ENCODE measurements at regions not wholly inside any gene's neighbourhood (a gene's known extent, or its start where the extent isn't known, plus 50 kb on each side); places are given as distances from the start of the nearest gene placed in this dataset.
"Not testable (repeated sequence)": the region's sequence is repeated elsewhere in the genome, so short reads cannot be mapped to it uniquely, and the experiment has no call there.

DNA sequence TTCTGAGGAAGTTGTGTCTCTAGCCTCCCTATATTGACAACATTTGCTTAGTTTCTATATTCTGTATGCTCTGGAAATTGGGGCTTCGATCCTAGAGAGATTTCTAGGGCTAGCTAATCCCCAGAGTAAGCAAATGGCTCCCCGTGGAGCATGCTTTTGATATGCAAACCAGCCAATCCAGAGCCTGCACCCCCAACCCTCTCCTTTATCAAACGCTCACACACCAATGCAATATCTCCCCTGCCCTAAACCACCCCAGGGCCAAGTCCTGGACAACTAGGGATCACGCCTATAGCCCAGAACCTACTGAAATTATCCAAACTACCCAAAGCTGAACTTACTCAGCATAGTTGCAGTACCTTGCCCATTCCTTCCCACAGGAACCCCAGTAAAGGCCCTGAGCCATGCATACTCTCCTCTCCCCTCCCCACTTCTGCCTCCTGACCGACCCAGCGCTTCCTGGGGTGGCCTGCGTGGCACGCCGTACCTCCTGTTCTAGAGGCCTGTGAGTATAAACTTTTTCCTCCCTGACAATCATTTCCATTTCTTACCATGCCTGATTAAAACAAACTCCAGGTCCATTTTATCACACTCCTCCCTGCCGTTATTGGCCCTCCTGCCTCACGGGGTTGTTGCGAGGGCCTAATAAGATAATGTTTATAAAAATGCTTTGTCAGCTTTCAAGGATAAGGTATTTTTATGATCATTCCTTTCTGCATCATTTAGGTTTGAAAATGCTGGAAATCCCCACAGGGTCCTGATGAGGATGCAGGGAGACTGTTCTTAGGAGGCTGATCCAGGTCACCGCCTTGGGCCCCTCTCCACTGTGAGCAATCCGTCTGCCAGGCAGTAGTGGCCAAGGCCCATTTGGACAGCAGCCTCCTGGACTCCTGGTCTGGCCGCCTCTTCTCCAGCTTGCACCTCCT is 102.7 kb downstream of the TENT5C start:
- no peak overlapping the region for H3K4me3 ChIP-seq (replicated peaks; ENCODE audit: low read depth, low read length)
- DNase-seq (ENCODE audit: extremely low read depth, insufficient read length) = no peak
- TF ChIP-seq, protein P1, sequence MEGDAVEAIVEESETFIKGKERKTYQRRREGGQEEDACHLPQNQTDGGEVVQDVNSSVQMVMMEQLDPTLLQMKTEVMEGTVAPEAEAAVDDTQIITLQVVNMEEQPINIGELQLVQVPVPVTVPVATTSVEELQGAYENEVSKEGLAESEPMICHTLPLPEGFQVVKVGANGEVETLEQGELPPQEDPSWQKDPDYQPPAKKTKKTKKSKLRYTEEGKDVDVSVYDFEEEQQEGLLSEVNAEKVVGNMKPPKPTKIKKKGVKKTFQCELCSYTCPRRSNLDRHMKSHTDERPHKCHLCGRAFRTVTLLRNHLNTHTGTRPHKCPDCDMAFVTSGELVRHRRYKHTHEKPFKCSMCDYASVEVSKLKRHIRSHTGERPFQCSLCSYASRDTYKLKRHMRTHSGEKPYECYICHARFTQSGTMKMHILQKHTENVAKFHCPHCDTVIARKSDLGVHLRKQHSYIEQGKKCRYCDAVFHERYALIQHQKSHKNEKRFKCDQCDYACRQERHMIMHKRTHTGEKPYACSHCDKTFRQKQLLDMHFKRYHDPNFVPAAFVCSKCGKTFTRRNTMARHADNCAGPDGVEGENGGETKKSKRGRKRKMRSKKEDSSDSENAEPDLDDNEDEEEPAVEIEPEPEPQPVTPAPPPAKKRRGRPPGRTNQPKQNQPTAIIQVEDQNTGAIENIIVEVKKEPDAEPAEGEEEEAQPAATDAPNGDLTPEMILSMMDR (IDR thresholded peaks at IDR 0.05; ENCODE audit: insufficient read depth, low read length, poor library complexity, severe bottlenecking) = no peak
- no peaks in the 10 kb centered on the region for H3K36me3 ChIP-seq (ENCODE audit: control insufficient read depth, insufficient read depth, low read length)
- H3K27me3 ChIP-seq (replicated peaks; ENCODE audit: control insufficient read depth, insufficient read depth, low read length) = peaks cover 4% of the 10 kb centered on the region

DNA sequence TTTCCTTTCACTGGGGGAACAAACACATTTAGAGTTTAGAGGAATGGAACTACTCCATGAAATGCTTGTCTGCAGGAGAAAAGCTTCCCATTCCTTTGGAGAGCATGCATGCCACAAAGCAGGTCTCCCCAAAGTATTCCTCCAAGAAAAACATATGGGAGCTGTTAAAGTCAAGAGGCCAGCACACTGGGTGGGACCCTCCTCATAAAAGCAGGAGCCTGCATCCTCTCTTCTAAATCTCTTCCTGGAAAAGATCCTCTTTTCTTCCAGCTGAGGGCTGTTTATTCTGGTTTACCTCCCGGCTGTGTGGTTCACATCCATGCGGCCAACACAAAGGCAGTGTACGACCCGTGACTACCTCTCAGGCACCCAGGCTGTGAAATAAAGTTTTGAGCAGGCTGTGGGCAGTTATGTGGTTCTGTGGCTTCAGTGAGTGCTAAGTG is 103.4 kb downstream of the TENT5C start:
- no peak overlapping the region for H3K4me3 ChIP-seq (replicated peaks; ENCODE audit: low read depth, low read length)
- no peaks in the 10 kb centered on the region for H3K36me3 ChIP-seq (ENCODE audit: control insufficient read depth, insufficient read depth, low read length)
- H3K27me3 ChIP-seq (replicated peaks; ENCODE audit: control insufficient read depth, insufficient read depth, low read length) = peaks cover 4% of the 10 kb centered on the region
- no peak for DNase-seq (ENCODE audit: extremely low read depth, insufficient read length)
- TF ChIP-seq, protein P1 (IDR thresholded peaks at IDR 0.05; ENCODE audit: insufficient read depth, low read length, poor library complexity, severe bottlenecking) = no peak

DNA sequence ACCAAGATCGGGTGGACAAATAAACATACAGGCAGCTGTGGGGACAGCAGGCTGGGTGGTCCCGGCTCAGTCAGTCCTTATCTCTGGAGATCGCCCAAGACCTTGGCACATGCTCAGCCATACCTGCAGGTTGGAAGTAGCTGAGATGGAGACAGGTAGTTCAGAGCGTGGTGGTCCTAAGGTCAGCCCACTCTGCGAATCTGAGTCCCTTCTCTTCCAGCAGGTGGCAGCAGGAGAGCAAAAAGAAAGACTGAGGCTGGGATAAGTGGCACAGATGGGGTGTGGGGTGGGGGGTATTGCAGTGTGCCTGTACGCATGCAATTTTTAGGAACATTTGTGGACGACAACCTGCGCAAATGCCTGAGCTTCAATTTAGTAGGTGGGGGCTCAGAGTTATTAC is 104.9 kb downstream of the TENT5C start:
- H3K4me3 ChIP-seq (replicated peaks; ENCODE audit: low read depth, low read length) = no peak overlapping the region
- TF ChIP-seq, protein P1 (IDR thresholded peaks at IDR 0.05; ENCODE audit: insufficient read depth, low read length, poor library complexity, severe bottlenecking) = peak; percentile 46
- peaks cover 4% of the 10 kb centered on the region for H3K27me3 ChIP-seq (replicated peaks; ENCODE audit: control insufficient read depth, insufficient read depth, low read length)
- no peak for DNase-seq (ENCODE audit: extremely low read depth, insufficient read length)
- no peaks in the 10 kb centered on the region for H3K36me3 ChIP-seq (ENCODE audit: control insufficient read depth, insufficient read depth, low read length)

DNA sequence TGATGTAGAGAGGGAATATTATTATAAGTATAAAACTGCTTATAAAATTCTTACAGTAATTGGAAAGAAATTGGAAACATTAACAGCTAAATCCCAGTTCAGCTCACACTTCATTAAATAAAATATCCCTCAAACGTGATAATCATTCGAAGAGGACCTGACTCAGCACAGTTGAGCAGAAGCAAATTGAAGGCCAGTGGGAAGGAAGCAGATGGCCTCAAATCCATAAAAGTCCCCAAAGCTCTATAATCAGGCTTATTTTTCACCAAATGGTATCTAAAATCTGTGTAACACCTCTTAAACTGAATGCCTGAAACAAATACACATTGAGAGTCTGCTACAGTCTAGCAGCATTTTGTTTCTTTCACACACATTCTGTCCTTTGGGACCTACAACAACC is 106.8 kb downstream of the TENT5C start:
- H3K27me3 ChIP-seq (replicated peaks; ENCODE audit: control insufficient read depth, insufficient read depth, low read length) = peaks cover 4% of the 10 kb centered on the region
- TF ChIP-seq, protein P1 (IDR thresholded peaks at IDR 0.05; ENCODE audit: insufficient read depth, low read length, poor library complexity, severe bottlenecking) = no peak
- H3K4me3 ChIP-seq (replicated peaks; ENCODE audit: low read depth, low read length) = no peak overlapping the region
- no peaks in the 10 kb centered on the region for H3K36me3 ChIP-seq (ENCODE audit: control insufficient read depth, insufficient read depth, low read length)
- DNase-seq (ENCODE audit: extremely low read depth, insufficient read length) = no peak

DNA sequence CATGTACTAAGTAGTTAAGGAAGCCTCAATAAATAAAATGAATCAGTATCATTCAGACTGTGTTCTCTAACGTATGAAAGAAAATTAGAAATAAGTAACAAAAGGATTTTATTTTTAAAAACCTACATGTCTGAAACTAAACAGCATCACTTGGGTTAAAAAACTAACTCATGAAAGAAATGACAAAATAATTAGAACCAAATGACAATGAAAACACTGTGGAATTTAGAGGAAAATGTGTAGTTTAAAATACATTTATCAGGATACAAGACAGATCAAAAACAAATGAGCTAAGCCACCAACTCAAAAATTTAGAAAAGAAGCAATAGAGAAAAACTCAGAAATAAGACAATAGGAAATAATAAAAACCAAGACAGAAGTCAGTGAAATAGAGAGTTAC is 108.7 kb downstream of the TENT5C start:
- H3K36me3 ChIP-seq (ENCODE audit: control insufficient read depth, insufficient read depth, low read length) = no peaks in the 10 kb centered on the region
- TF ChIP-seq, protein P1 (IDR thresholded peaks at IDR 0.05; ENCODE audit: insufficient read depth, low read length, poor library complexity, severe bottlenecking) = no peak
- no peak overlapping the region for H3K4me3 ChIP-seq (replicated peaks; ENCODE audit: low read depth, low read length)
- H3K27me3 ChIP-seq (replicated peaks; ENCODE audit: control insufficient read depth, insufficient read depth, low read length) = no peaks in the 10 kb centered on the region
- no peak for DNase-seq (ENCODE audit: extremely low read depth, insufficient read length)

DNA sequence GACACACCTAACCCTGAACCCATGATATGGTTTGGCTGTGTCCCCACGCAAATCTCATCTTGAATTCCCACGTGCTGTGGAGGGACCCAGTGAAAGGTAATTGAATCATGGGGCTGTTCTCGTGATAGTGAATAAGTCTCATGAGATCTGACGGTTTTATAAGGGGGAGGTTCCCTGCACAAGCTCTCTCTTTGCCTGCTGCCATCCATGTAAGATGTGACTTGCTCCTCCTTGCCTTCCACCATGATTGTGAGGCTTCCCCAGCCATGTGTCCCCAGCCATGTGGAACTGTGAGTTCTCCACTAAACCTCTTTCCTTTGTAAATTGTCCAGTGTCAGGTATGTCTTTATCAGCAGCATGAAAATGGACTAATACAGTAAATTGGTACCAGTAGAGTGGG is 110.2 kb downstream of the TENT5C start:
- not testable (repeated sequence) for H3K4me3 ChIP-seq (replicated peaks; ENCODE audit: low read depth, low read length); DNase-seq (ENCODE audit: extremely low read depth, insufficient read length); H3K27me3 ChIP-seq (replicated peaks; ENCODE audit: control insufficient read depth, insufficient read depth, low read length); H3K36me3 ChIP-seq (ENCODE audit: control insufficient read depth, insufficient read depth, low read length)

DNA sequence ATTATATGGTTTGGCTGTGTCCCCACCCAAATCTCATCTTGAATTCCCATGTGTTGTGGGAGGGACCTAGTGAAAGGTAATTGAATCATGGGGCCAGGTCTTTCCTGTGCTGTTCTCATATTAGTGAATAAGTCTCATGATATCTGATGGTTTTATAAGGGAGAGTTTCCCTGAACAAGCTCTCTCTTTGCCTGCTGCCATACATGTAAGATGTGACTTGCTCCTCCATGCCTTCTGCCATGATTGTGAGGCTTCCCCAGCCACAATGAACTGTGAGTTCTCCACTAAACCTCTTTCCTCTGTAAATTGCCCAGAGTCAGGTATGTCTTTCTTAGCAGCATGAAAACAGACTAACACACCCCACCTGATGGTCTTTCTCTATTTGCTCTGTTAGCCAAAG is 112.1 kb downstream of the TENT5C start:
- not testable (repeated sequence) for H3K4me3 ChIP-seq (replicated peaks; ENCODE audit: low read depth, low read length); DNase-seq (ENCODE audit: extremely low read depth, insufficient read length); H3K27me3 ChIP-seq (replicated peaks; ENCODE audit: control insufficient read depth, insufficient read depth, low read length); H3K36me3 ChIP-seq (ENCODE audit: control insufficient read depth, insufficient read depth, low read length)

DNA sequence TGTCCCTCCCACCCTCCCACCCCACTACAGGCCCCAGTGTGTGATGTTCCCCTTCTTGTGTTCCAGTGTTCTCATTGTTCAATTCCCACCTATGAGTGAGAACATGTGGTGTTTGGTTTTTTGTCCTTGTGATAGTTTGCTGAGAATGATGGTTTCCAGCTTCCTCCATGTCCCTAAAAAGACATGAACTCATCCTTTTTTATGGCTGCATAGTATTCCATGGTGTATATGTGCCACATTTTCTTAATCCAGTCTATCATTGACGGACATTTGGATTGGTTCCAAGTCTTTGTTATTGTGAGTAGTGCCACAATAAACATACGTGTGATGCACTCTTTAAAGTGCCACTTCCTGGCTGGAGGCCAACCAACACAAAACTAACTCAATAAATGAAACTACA is 112.7 kb downstream of the TENT5C start:
- not testable (repeated sequence) for DNase-seq (ENCODE audit: extremely low read depth, insufficient read length); H3K4me3 ChIP-seq (replicated peaks; ENCODE audit: low read depth, low read length); H3K36me3 ChIP-seq (ENCODE audit: control insufficient read depth, insufficient read depth, low read length); H3K27me3 ChIP-seq (replicated peaks; ENCODE audit: control insufficient read depth, insufficient read depth, low read length)
